IMR-90 (cell line): ENCODE measurements at regions not wholly inside any gene's neighbourhood (a gene's known extent, or its start where the extent isn't known, plus 50 kb on each side); places are given as distances from the start of the nearest gene placed in this dataset.

Experiments used
- ATAC-seq: fragments of 200-7000 bp; cut with Tn5 transposase; 2 replicates; pipeline ENCODE4 v1.9.1; 2020; ENCODE audit warnings: low read depth, mild to moderate bottlenecking, moderate library complexity
- BruUV-seq: library from RNA; stranded (reverse); fragments of 400-500 nt; replicated peaks from 2 replicates; lab custom pipeline; 2021; lab: Mats Ljungman, UMichigan
- CTCF ChIA-PET: fragments of 300-600 bp; formaldehyde crosslinking; extraction: SDS; loops from one replicate; lab custom pipeline; 2021; ENCODE audit warnings: antibody characterized with exemption; lab: Yijun Ruan, JAX
- POLR2A ChIA-PET: fragments of 300-600 bp; sonication (Branson Sonifier 250); formaldehyde crosslinking; loops from one replicate; lab custom pipeline; 2022; ENCODE audit warnings: antibody characterized with exemption; ENCODE audit not compliant: unreplicated experiment; lab: Charles Lee
- DNase-seq: peaks from one replicate; pipeline ENCODE4 v3.0.0; 2013
- H2AFZ ChIP-seq: replicated peaks from 2 replicates; pipeline ENCODE3; 2013; ENCODE audit warnings: low read length, mild to moderate bottlenecking; ENCODE audit not compliant: poor library complexity
- H2AK5ac ChIP-seq: 2 replicates; pipeline ENCODE4 v1.6.1; 2013; ENCODE audit warnings: low read depth, low read length, inconsistent platforms
- H2AK9ac ChIP-seq: replicated peaks from 2 replicates; pipeline ENCODE3; 2013; ENCODE audit warnings: mild to moderate bottlenecking, low read depth, low read length, moderate library complexity; ENCODE audit not compliant: poor library complexity
- H2BK120ac ChIP-seq: 2 replicates; pipeline ENCODE4 v1.6.1; 2013; ENCODE audit warnings: low read depth, low read length, inconsistent platforms
- H2BK15ac ChIP-seq: 3 replicates; pipeline ENCODE4 v1.6.1; 2013; ENCODE audit warnings: low read depth, low read length, inconsistent platforms
- H2BK20ac ChIP-seq: 2 replicates; pipeline ENCODE4 v1.6.1; 2013; ENCODE audit warnings: low read depth, mild to moderate bottlenecking, inconsistent platforms, low read length, moderate library complexity
- H2BK5ac ChIP-seq: 2 replicates; pipeline ENCODE4 v1.6.1; 2013; ENCODE audit warnings: mild to moderate bottlenecking, low read depth, low read length, inconsistent platforms; ENCODE audit not compliant: poor library complexity, severe bottlenecking
- H3K14ac ChIP-seq: replicated peaks from 2 replicates; pipeline ENCODE4 v1.6.1; 2013; ENCODE audit warnings: low read depth, low read length, inconsistent platforms
- H3K18ac ChIP-seq: 2 replicates; pipeline ENCODE4 v1.6.1; 2013; ENCODE audit warnings: low read depth, low read length, control low read depth
- H3K23ac ChIP-seq: 2 replicates; pipeline ENCODE4 v1.6.1; 2013; ENCODE audit warnings: low read depth, low read length, inconsistent platforms
- H3K27ac ChIP-seq: 2 replicates; pipeline ENCODE4 v1.5.1; 2013; ENCODE audit warnings: mild to moderate bottlenecking, control low read depth, low read length; ENCODE audit not compliant: insufficient read depth
- H3K27me3 ChIP-seq: 2 replicates; pipeline ENCODE4 v1.6.1; 2013; ENCODE audit warnings: low read length; ENCODE audit not compliant: control insufficient read depth, insufficient read depth
- H3K36me3 ChIP-seq: 2 replicates; pipeline ENCODE4 v1.6.1; 2013; ENCODE audit warnings: low read length, mixed read lengths; ENCODE audit not compliant: control insufficient read depth, insufficient read depth
- H3K4ac ChIP-seq: 2 replicates; pipeline ENCODE4 v1.6.1; 2013; ENCODE audit warnings: low read depth, low read length, inconsistent platforms
- H3K4me1 ChIP-seq: 2 replicates; pipeline ENCODE4 v1.6.1; 2013; ENCODE audit warnings: low read length, mixed read lengths; ENCODE audit not compliant: control insufficient read depth, insufficient read depth
- H3K4me2 ChIP-seq: 2 replicates; pipeline ENCODE4 v1.6.1; 2013; ENCODE audit warnings: low read depth, mild to moderate bottlenecking, control low read depth, low read length, moderate library complexity
- H3K4me3 ChIP-seq: 2 replicates; pipeline ENCODE4 v1.5.1; 2013; ENCODE audit warnings: low read depth, mild to moderate bottlenecking, control low read depth, low read length, moderate library complexity; ENCODE audit not compliant: insufficient read depth
- H3K56ac ChIP-seq: 2 replicates; pipeline ENCODE4 v1.6.1; 2013; ENCODE audit warnings: low read length, inconsistent platforms; ENCODE audit not compliant: insufficient read depth; ENCODE audit errors: extremely low read depth
- H3K79me1 ChIP-seq, 2 experiments: 2 replicates each; pipeline ENCODE4 v1.6.1; 2013; ENCODE audit warnings: low read length in 2 of 2, inconsistent platforms in 1 of 2, low read depth in 1 of 2
- H3K9ac ChIP-seq: 2 replicates; pipeline ENCODE4 v1.6.1; 2013; ENCODE audit warnings: low read depth, low read length, control low read depth
- H3K9me1 ChIP-seq: 2 replicates; pipeline ENCODE4 v1.6.1; 2013; ENCODE audit warnings: low read length, inconsistent platforms; ENCODE audit not compliant: insufficient read depth
- H3K9me3 ChIP-seq: 2 replicates; pipeline ENCODE4 v1.6.1; 2013; ENCODE audit warnings: low read length; ENCODE audit not compliant: control insufficient read depth, insufficient read depth
- H4K20me1 ChIP-seq: 2 replicates; pipeline ENCODE4 v1.6.1; 2013; ENCODE audit warnings: low read length, inconsistent platforms; ENCODE audit not compliant: insufficient read depth
- H4K5ac ChIP-seq: 2 replicates; pipeline ENCODE4 v1.6.1; 2013; ENCODE audit warnings: mild to moderate bottlenecking, low read depth, low read length, control low read depth
- H4K8ac ChIP-seq, 2 experiments: 2 replicates each; pipeline ENCODE4 v1.6.1; 2013; ENCODE audit warnings: low read depth in 2 of 2, low read length in 2 of 2, control low read depth in 1 of 2, inconsistent platforms in 1 of 2
- H4K91ac ChIP-seq: 2 replicates; pipeline ENCODE4 v1.6.1; 2013; ENCODE audit warnings: low read depth, low read length, inconsistent platforms; ENCODE audit not compliant: insufficient read depth
- CEBPB ChIP-seq: IDR thresholded peaks from 2 replicates; pipeline ENCODE4 v1.6.1; 2012; ENCODE audit warnings: low read depth, low read length, improper control_type of control experiment
- CHD1 ChIP-seq: IDR thresholded peaks from 2 replicates; pipeline ENCODE4 v1.6.1; 2012; ENCODE audit warnings: low read depth, low read length, improper control_type of control experiment
- FOS ChIP-seq: fragments of 150-350 bp; IDR thresholded peaks from 2 replicates; pipeline ENCODE4 v1.6.1; 2016; ENCODE audit warnings: low read depth, low read length
- MXI1 ChIP-seq: IDR thresholded peaks from 2 replicates; pipeline ENCODE4 v1.6.1; 2012; ENCODE audit warnings: low read depth, mild to moderate bottlenecking, low read length, moderate library complexity, borderline replicate concordance
- NFE2L2 ChIP-seq: fragments of 150-350 bp; IDR thresholded peaks from 2 replicates; pipeline ENCODE4 v1.6.1; 2016; ENCODE audit warnings: low read depth, mild to moderate bottlenecking, low read length
- POLR2A ChIP-seq: IDR thresholded peaks from 2 replicates; pipeline ENCODE4 v1.6.1; 2012; ENCODE audit warnings: mild to moderate bottlenecking, low read depth, low read length
- RCOR1 ChIP-seq: IDR thresholded peaks from 2 replicates; pipeline ENCODE4 v1.6.1; 2012; ENCODE audit warnings: mild to moderate bottlenecking, low read length, improper control_type of control experiment; ENCODE audit not compliant: insufficient replicate concordance
- RFX5 ChIP-seq: IDR thresholded peaks from 2 replicates; pipeline ENCODE4 v1.8.0; 2012; ENCODE audit warnings: low read depth, mild to moderate bottlenecking, low read length, moderate library complexity
- SMC3 ChIP-seq: fragments of 150-350 bp; IDR thresholded peaks from 2 replicates; pipeline ENCODE4 v1.6.1; 2016; ENCODE audit warnings: low read depth, mild to moderate bottlenecking, antibody characterized with exemption, low read length, moderate library complexity
- USF2 ChIP-seq: fragments of 150-350 bp; IDR thresholded peaks from 2 replicates; pipeline ENCODE4 v1.6.1; 2017; ENCODE audit warnings: mild to moderate bottlenecking, antibody characterized with exemption, low read length, low read depth
- WGBS, 2 experiments: methylation state at CpG; one replicate each; pipeline versions ENCODE4 v1.1.5 to v1.1.7; 2013; ENCODE audit warnings: missing lambda C conversion rate in 2 of 2; ENCODE audit not compliant: insufficient read length in 1 of 2; ENCODE audit errors: extremely low coverage in 2 of 2; 5-methylcytosine and 5-hydroxymethylcytosine counted together
- dilution Hi-C: fragments of 300-500 bp; cut with HindIII; formaldehyde crosslinking; loops from one replicate; pipeline ENCODE4 v1.14.3; 2018; ENCODE audit warnings: low sequenced_read_pairs; ENCODE audit not compliant: unreplicated experiment
- in situ Hi-C: fragments of 300-500 bp; cut with MboI; formaldehyde crosslinking; loops from 3 replicates; pipeline ENCODE4 v1.14.3; 2019; ENCODE audit warnings: low sequenced_read_pairs, inconsistent platforms, mixed read lengths
- intact Hi-C: fragments of 100-400 bp; cut with micrococcal nuclease; formaldehyde crosslinking; loops from 2 replicates; pipeline ENCODE4 v1.10.0; 2022
- TF ChIP-seq, protein P1 (sequence below): fragments of 150-350 bp; IDR thresholded peaks from 2 replicates; pipeline ENCODE4 v1.6.1; 2016; ENCODE audit warnings: low read depth, mild to moderate bottlenecking, low read length, moderate library complexity, borderline replicate concordance

DNA sequence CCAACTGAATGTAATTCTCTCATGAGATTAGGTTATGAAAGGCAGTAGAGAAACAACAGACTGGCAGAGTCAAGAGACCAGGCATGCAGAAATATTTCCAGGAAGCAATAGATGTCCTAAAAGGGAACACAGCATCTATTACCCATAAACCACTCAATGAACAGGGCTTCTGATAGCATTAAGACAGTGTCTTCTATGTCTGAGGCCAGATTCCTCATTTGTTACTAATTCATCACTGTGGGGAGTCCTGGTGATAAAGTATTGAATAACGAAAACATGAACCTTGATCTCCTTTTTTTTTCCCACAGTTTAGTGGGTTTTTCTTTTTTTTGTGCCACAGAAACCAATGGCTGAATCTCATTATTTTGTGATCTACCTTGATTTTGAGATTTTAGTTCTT lies 339.0 kb downstream of the METTL15 start:
- no peak overlapping the region for H2AK5ac ChIP-seq
- POLR2A ChIA-PET, result no interaction called here
- no peak overlapping the region for H2BK20ac ChIP-seq
- no peak overlapping the region for H2BK5ac ChIP-seq
- TF ChIP-seq CEBPB, result no peak
- TF ChIP-seq POLR2A, result no peak
- TF ChIP-seq USF2, result no peak
- no peak for TF ChIP-seq NFE2L2
- TF ChIP-seq RCOR1, result no peak
- TF ChIP-seq, protein P1, sequence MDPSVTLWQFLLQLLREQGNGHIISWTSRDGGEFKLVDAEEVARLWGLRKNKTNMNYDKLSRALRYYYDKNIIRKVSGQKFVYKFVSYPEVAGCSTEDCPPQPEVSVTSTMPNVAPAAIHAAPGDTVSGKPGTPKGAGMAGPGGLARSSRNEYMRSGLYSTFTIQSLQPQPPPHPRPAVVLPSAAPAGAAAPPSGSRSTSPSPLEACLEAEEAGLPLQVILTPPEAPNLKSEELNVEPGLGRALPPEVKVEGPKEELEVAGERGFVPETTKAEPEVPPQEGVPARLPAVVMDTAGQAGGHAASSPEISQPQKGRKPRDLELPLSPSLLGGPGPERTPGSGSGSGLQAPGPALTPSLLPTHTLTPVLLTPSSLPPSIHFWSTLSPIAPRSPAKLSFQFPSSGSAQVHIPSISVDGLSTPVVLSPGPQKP, result no peak
- no peak for TF ChIP-seq CHD1
- no peak for TF ChIP-seq MXI1
- no peak for TF ChIP-seq RFX5
- TF ChIP-seq FOS, result no peak
- TF ChIP-seq SMC3, result no peak
- no peaks in the 10 kb centered on the region for H3K79me1 ChIP-seq
- H3K4me3 ChIP-seq, result no peak overlapping the region
- no CpG with 5 or more reads among the region's 1 CpG for WGBS, 2 experiments
- no peak overlapping the region for H3K23ac ChIP-seq
- H2AK9ac ChIP-seq, result no peak overlapping the region
- 0 out of 3 replicates have a peak overlapping the region, but pooled peaks have one; percentile 6 for H2BK15ac ChIP-seq
- no peak overlapping the region for H3K56ac ChIP-seq
- H3K27ac ChIP-seq, result no peak overlapping the region
- CTCF ChIA-PET, result no interaction called here
- intact Hi-C loops (no loop called here), in situ Hi-C loops (no loop called here), dilution Hi-C loops (no loop called here)
- no peak overlapping the region for H2AFZ ChIP-seq
- peak; percentile 62; the same call in 1 of the 2 replicates for ATAC-seq
- no peak overlapping the region; a peak in 1 of 4 replicates for H4K8ac ChIP-seq
- H3K9ac ChIP-seq, result no peak overlapping the region
- peaks cover 3% of the 10 kb centered on the region for H3K4me1 ChIP-seq
- H3K4me2 ChIP-seq, result no peak overlapping the region
- no peaks in the 10 kb centered on the region for H3K9me1 ChIP-seq
- no peak overlapping the region for H3K18ac ChIP-seq
- no peak overlapping the region for H3K4ac ChIP-seq
- DNase-seq, result peak; percentile 61
- H4K5ac ChIP-seq, result no peak overlapping the region
- H3K9me3 ChIP-seq, result no peaks in the 10 kb centered on the region
- H3K14ac ChIP-seq, result no peak overlapping the region; the same call in 1 of the 2 replicates
- H4K20me1 ChIP-seq, result no peaks in the 10 kb centered on the region
- H3K27me3 ChIP-seq, result no peaks in the 10 kb centered on the region
- no peak overlapping the region for H2BK120ac ChIP-seq
- no peak overlapping the region for H4K91ac ChIP-seq
- BruUV-seq, result no TSS peak
- no peaks in the 10 kb centered on the region for H3K36me3 ChIP-seq
